HepG2 (cell line): ENCODE measurements at regions not wholly inside any gene's neighbourhood (a gene's known extent, or its start where the extent isn't known, plus 50 kb on each side); places are given as distances from the start of the nearest gene placed in this dataset.

Experiments
- ATAC-seq: fragments of 200-7000 bp; cut with Tn5 transposase; 3 replicates; pipeline ENCODE4 v1.9.1; 2020; ENCODE audit warnings: mild to moderate bottlenecking, moderate library complexity
- BruUV-seq: library from RNA; stranded (reverse); fragments of 400-500 nt; replicated peaks from 2 replicates; lab custom pipeline; 2021; lab: Mats Ljungman, UMichigan
- CTCF ChIA-PET: fragments of 300-600 bp; formaldehyde crosslinking; extraction: SDS; loops from one replicate; lab custom pipeline; 2021; ENCODE audit warnings: low total read pairs, inconsistent platforms, low intra/inter-chr PET ratio; lab: Yijun Ruan, JAX
- POLR2A ChIA-PET: fragments of 350-600 bp; sonication (Branson Sonifier 250); formaldehyde crosslinking; loops from one replicate; lab custom pipeline; 2020; ENCODE audit warnings: antibody characterized with exemption, inconsistent platforms; lab: Yijun Ruan, JAX
- DNase-seq: peaks from one replicate; pipeline ENCODE4 v3.0.0-alpha.2; 2015; ENCODE audit warnings: low spot score
- FAIRE-seq: peaks from 3 replicates; lab custom pipeline; 2011; peaks lifted over from hg19 to GRCh38; lab: Jason Lieb, UNC
- H2AFZ ChIP-seq: one replicate; pipeline ENCODE4 v1.6.1; 2011; ENCODE audit warnings: low read length, inconsistent platforms
- H3K27ac ChIP-seq: fragments of 300-600 bp; 3 replicates; pipeline ENCODE4 v1.8.0; 2011; ENCODE audit warnings: mixed run types, mild to moderate bottlenecking, mixed read lengths, low read length, inconsistent platforms; ENCODE audit not compliant: insufficient read depth; ENCODE audit errors: extremely low read length
- H3K27me3 ChIP-seq, 2 experiments: fragments of 200-600 bp in 1 of 2; 2 replicates in 1 of 2; 3 replicates in 1 of 2; pipeline versions ENCODE4 v1.6.0 to v1.8.0; 2011; ENCODE audit warnings: low read length in 2 of 2, mild to moderate bottlenecking in 2 of 2, moderate library complexity in 2 of 2, inconsistent platforms in 1 of 2; ENCODE audit not compliant: insufficient read depth in 2 of 2, control insufficient read depth in 1 of 2
- H3K36me3 ChIP-seq, 2 experiments: fragments of 200-600 bp in 1 of 2; replicated peaks in 1 of 2; 2 replicates in 1 of 2; 3 replicates in 1 of 2; pipeline versions ENCODE4 v1.5.1 to v1.8.0; 2011; ENCODE audit warnings: low read length in 2 of 2, inconsistent platforms in 1 of 2; ENCODE audit not compliant: insufficient read depth in 2 of 2, control insufficient read depth in 1 of 2
- H3K4me1 ChIP-seq: 2 replicates; pipeline ENCODE4 v1.5.1; 2012; ENCODE audit warnings: low read length, inconsistent platforms; ENCODE audit not compliant: insufficient read depth
- H3K4me2 ChIP-seq: 2 replicates; pipeline ENCODE4 v1.6.0; 2011; ENCODE audit warnings: low read depth, low read length, inconsistent platforms
- H3K4me3 ChIP-seq, 3 experiments: fragments of 200-600 bp in 1 of 3; sonication (generic), shearing (Covaris generic) in 1 of 3; replicated peaks in 1 of 3; 2 replicates each; pipeline ENCODE4 v1.5.1; 2011 to 2016; ENCODE audit warnings: low read length in 3 of 3, inconsistent platforms in 2 of 3, low read depth in 2 of 3, mild to moderate bottlenecking in 2 of 3, control low read depth in 1 of 3, mixed read lengths in 1 of 3; ENCODE audit not compliant: insufficient read depth in 1 of 3
- H3K79me2 ChIP-seq: one replicate; pipeline ENCODE4 v1.6.1; 2011; ENCODE audit warnings: low read length, inconsistent platforms; ENCODE audit not compliant: insufficient read depth
- H3K9ac ChIP-seq: 2 replicates; pipeline ENCODE4 v1.6.0; 2011; ENCODE audit warnings: mild to moderate bottlenecking, low read depth, low read length, inconsistent platforms; ENCODE audit not compliant: insufficient read depth
- H3K9me3 ChIP-seq: 2 replicates; pipeline ENCODE4 v1.5.1; 2012; ENCODE audit warnings: mild to moderate bottlenecking, low read length
- H4K20me1 ChIP-seq: 2 replicates; pipeline ENCODE4 v1.6.0; 2011; ENCODE audit warnings: inconsistent platforms, mild to moderate bottlenecking, low read length, moderate library complexity; ENCODE audit not compliant: insufficient read depth
- CENPBD1 ChIP-seq: sonication (generic); formaldehyde crosslinking; IDR thresholded peaks from 2 replicates; pipeline ENCODE4 v1.8.0; 2022; ENCODE audit warnings: missing genetic modification reagents, low read depth, mild to moderate bottlenecking, borderline replicate concordance
- FOXK2 ChIP-seq: fragments of 450-650 bp; IDR thresholded peaks from 2 replicates; pipeline ENCODE4 v1.6.1; 2016
- HIVEP1 ChIP-seq: sonication (generic); formaldehyde crosslinking; IDR thresholded peaks from 2 replicates; pipeline ENCODE4 v1.4.0; 2020; ENCODE audit warnings: mild to moderate bottlenecking, missing genetic modification reagents
- HOXA9 ChIP-seq: sonication (generic); formaldehyde crosslinking; IDR thresholded peaks from 2 replicates; pipeline ENCODE4 v1.8.1; 2022; ENCODE audit warnings: missing genetic modification reagents, mild to moderate bottlenecking, moderate library complexity, borderline replicate concordance
- MAX ChIP-seq: IDR thresholded peaks from 2 replicates; pipeline ENCODE4 v1.6.1; 2012; ENCODE audit warnings: inconsistent platforms
- POLR2A ChIP-seq, 2 experiments: IDR thresholded peaks; 2 replicates each; pipeline ENCODE4 v1.6.1; 2011; ENCODE audit warnings: low read depth in 2 of 2, low read length in 2 of 2, mild to moderate bottlenecking in 1 of 2, moderate library complexity in 1 of 2; ENCODE audit not compliant: insufficient read depth in 1 of 2
- REST ChIP-seq, 2 experiments: IDR thresholded peaks; 2 replicates each; pipeline ENCODE4 v1.6.1; 2011 to 2012; ENCODE audit warnings: low read length in 2 of 2, borderline replicate concordance in 1 of 2, low read depth in 1 of 2, mild to moderate bottlenecking in 1 of 2, moderate library complexity in 1 of 2
- SMAD9 ChIP-seq: sonication (generic); formaldehyde crosslinking; IDR thresholded peaks from 2 replicates; pipeline ENCODE4 v1.5.1; 2020; ENCODE audit warnings: mild to moderate bottlenecking, missing genetic modification reagents
- ZBTB43 ChIP-seq: sonication (generic); formaldehyde crosslinking; conservative IDR thresholded peaks from 2 replicates; pipeline ENCODE4 v1.4.0; 2020; ENCODE audit warnings: missing genetic modification reagents
- ZMYM3 ChIP-seq: sonication (generic); formaldehyde crosslinking; IDR thresholded peaks from 2 replicates; pipeline ENCODE4 v1.5.1; 2020; ENCODE audit warnings: mild to moderate bottlenecking, missing genetic modification reagents
- ZNF337 ChIP-seq: sonication (generic); formaldehyde crosslinking; IDR thresholded peaks from 2 replicates; pipeline ENCODE4 v1.5.1; 2020; ENCODE audit warnings: missing genetic modification reagents, low read depth, mild to moderate bottlenecking, borderline replicate concordance
- ZNF614 ChIP-seq: IDR thresholded peaks from 2 replicates; pipeline ENCODE4 v1.6.1; 2018; ENCODE audit warnings: missing biosample characterization, missing genetic modification reagents, inconsistent platforms, borderline replicate concordance
- ZNF687 ChIP-seq: sonication (generic); formaldehyde crosslinking; IDR thresholded peaks from 2 replicates; pipeline ENCODE4 v1.5.1; 2020; ENCODE audit warnings: mild to moderate bottlenecking, missing genetic modification reagents, moderate library complexity
- WGBS: methylation state at CpG from one replicate; pipeline ENCODE4 v1.1.6; 2017; ENCODE audit warnings: low lambda C conversion rate; 5-methylcytosine and 5-hydroxymethylcytosine counted together
- in situ Hi-C: cut with HindIII; loops from 2 replicates; pipeline ENCODE4 v1.10.0; 2017; ENCODE audit warnings: low pct_unique_long_range_greater_than_20kb; ENCODE audit not compliant: extremely low pct_ligation_motif_present
- intact Hi-C: fragments of 100-400 bp; cut with micrococcal nuclease; formaldehyde crosslinking; loops from one replicate; pipeline ENCODE4 v1.10.0; 2022; ENCODE audit not compliant: unreplicated experiment

- no peak for TF ChIP-seq HOXA9 (CRISPR knock-in tag)
- no peak for TF ChIP-seq MAX
Observed at GRCh38 chr7:125484755-125485154, 555.1 kb upstream of the POT1 start (continued).

- H3K27me3 ChIP-seq = no peaks in the 10 kb centered on the region
- H3K4me2 ChIP-seq = no peak overlapping the region
- BruUV-seq = no TSS peak
- DNase-seq (no peak), ATAC-seq (no peak), FAIRE-seq (no peak)
- in situ Hi-C loops (no loop called here), intact Hi-C loops (no loop called here)
- H3K79me2 ChIP-seq = no peaks in the 10 kb centered on the region
- H3K36me3 ChIP-seq = no peaks in the 10 kb centered on the region
- no peaks in the 10 kb centered on the region for H3K4me1 ChIP-seq
- H4K20me1 ChIP-seq = no peaks in the 10 kb centered on the region
- no peak overlapping the region for H3K27ac ChIP-seq
- WGBS = 15% methylated on average over 7 of the region's 7 CpGs
- ChIA-PET POLR2A (no interaction called here), CTCF (no interaction called here)
- no peak overlapping the region for H3K4me3 ChIP-seq
- no peak overlapping the region for H3K9ac ChIP-seq
- H3K9me3 ChIP-seq = no peaks in the 10 kb centered on the region
- H2AFZ ChIP-seq = no peak overlapping the region
- TF ChIP-seq ZNF687 (CRISPR knock-in tag) = no peak
- no peak for TF ChIP-seq ZNF614 (CRISPR knock-in tag)
- no peak for TF ChIP-seq ZBTB43 (CRISPR knock-in tag)
- TF ChIP-seq CENPBD1 (CRISPR knock-in tag) = no peak
- TF ChIP-seq SMAD9 (CRISPR knock-in tag) = no peak
- no peak for TF ChIP-seq ZMYM3 (CRISPR knock-in tag)
- TF ChIP-seq HIVEP1 (CRISPR knock-in tag) = no peak
- TF ChIP-seq ZNF337 (CRISPR knock-in tag) = no peak
- TF ChIP-seq REST (IDR thresholded peaks at IDR 0.05; ENCODE audit: borderline replicate concordance in 1 of 2, low read depth in 1 of 2, low read length in 2 of 2) = no peak
- TF ChIP-seq POLR2A (IDR thresholded peaks at IDR 0.05; ENCODE audit: insufficient read depth in 1 of 2, low read depth in 2 of 2, low read length in 2 of 2) = no peak
- TF ChIP-seq FOXK2 = no peak
Observed at GRCh38 chr7:125481323-125481722, 551.7 kb upstream of the POT1 start.
